SK-N-SH treated with all-trans-retinoic acid at 6 μM for 48 hours (cell line): ENCODE measurements at regions not wholly inside any gene's neighbourhood (a gene's known extent, or its start where the extent isn't known, plus 50 kb on each side); places are given as distances from the start of the nearest gene placed in this dataset.

Experiments
- ATAC-seq: fragments of 200-7000 bp; cut with Tn5 transposase; 3 replicates; pipeline ENCODE4 v1.9.1; 2020; ENCODE audit warnings: mild to moderate bottlenecking, moderate library complexity
- ARNTL ChIP-seq: fragments of 450-650 bp; formaldehyde crosslinking; IDR thresholded peaks from 2 replicates; pipeline ENCODE4 v1.5.0; 2020; ENCODE audit warnings: low read depth, mild to moderate bottlenecking, moderate library complexity, borderline replicate concordance
- BACH2 ChIP-seq: fragments of 250-450 bp; sonication (Bioruptor Pico); IDR thresholded peaks from 2 replicates; pipeline ENCODE4 v1.9.0; 2021; ENCODE audit warnings: mild to moderate bottlenecking, borderline replicate concordance
- ESRRG ChIP-seq: fragments of 250-450 bp; sonication (Bioruptor Pico); IDR thresholded peaks from 2 replicates; pipeline ENCODE4 v1.6.1; 2021; ENCODE audit warnings: mild to moderate bottlenecking
- ISL1 ChIP-seq: fragments of 250-450 bp; sonication (Bioruptor Pico); IDR thresholded peaks from 2 replicates; pipeline ENCODE4 v2.1.2; 2022; ENCODE audit warnings: mild to moderate bottlenecking, moderate library complexity
- OSR1 ChIP-seq: fragments of 250-450 bp; sonication (Bioruptor Pico); IDR thresholded peaks from 2 replicates; pipeline ENCODE4 v1.8.0; 2022; ENCODE audit warnings: moderate library complexity, mild to moderate bottlenecking, inconsistent platforms
- PPARA ChIP-seq: fragments of 250-450 bp; sonication (Bioruptor Pico); IDR thresholded peaks from 2 replicates; pipeline ENCODE4 v1.5.0; 2020; ENCODE audit warnings: mild to moderate bottlenecking, borderline replicate concordance
- SNAI2 ChIP-seq: fragments of 250-450 bp; sonication (Bioruptor Pico); IDR thresholded peaks from 2 replicates; pipeline ENCODE4 v1.5.0; 2020; ENCODE audit warnings: mild to moderate bottlenecking, moderate library complexity
- TCF4 ChIP-seq: fragments of 250-450 bp; sonication (Bioruptor Pico); IDR thresholded peaks from 2 replicates; pipeline ENCODE4 v1.8.0; 2021; ENCODE audit warnings: mild to moderate bottlenecking, moderate library complexity, borderline replicate concordance
- TOX ChIP-seq: fragments of 250-450 bp; sonication (Bioruptor Pico); IDR thresholded peaks from 2 replicates; pipeline ENCODE4 v1.8.0; 2021; ENCODE audit warnings: mild to moderate bottlenecking, moderate library complexity, borderline replicate concordance
- ZC3H10 ChIP-seq: fragments of 250-450 bp; sonication (Bioruptor Pico); IDR thresholded peaks from 2 replicates; pipeline ENCODE4 v1.5.1; 2021; ENCODE audit warnings: mild to moderate bottlenecking, moderate library complexity
- ZFP3 ChIP-seq: fragments of 250-450 bp; sonication (Bioruptor Pico); IDR thresholded peaks from 2 replicates; pipeline ENCODE4 v1.5.0; 2020; ENCODE audit warnings: mild to moderate bottlenecking, moderate library complexity
- ZFP30 ChIP-seq: fragments of 450-650 bp; formaldehyde crosslinking; IDR thresholded peaks from 2 replicates; pipeline ENCODE4 v1.5.0; 2022; ENCODE audit warnings: mild to moderate bottlenecking, moderate library complexity
- ZNF565 ChIP-seq: fragments of 450-650 bp; formaldehyde crosslinking; conservative IDR thresholded peaks from 2 replicates; pipeline ENCODE4 v1.5.0; 2020; ENCODE audit warnings: low read depth, mild to moderate bottlenecking, moderate library complexity
- ZNF70 ChIP-seq: fragments of 450-650 bp; formaldehyde crosslinking; IDR thresholded peaks from 2 replicates; pipeline ENCODE4 v1.5.0; 2020; ENCODE audit warnings: mild to moderate bottlenecking, moderate library complexity
- ZNF8 ChIP-seq: fragments of 450-650 bp; formaldehyde crosslinking; IDR thresholded peaks from 2 replicates; pipeline ENCODE4 v1.5.0; 2020; ENCODE audit warnings: mild to moderate bottlenecking, moderate library complexity
- TF ChIP-seq, protein P1 (sequence below): fragments of 250-450 bp; sonication (Bioruptor Pico); IDR thresholded peaks from 2 replicates; pipeline ENCODE4 v1.8.0; 2020; ENCODE audit warnings: mild to moderate bottlenecking, moderate library complexity, borderline replicate concordance
- TF ChIP-seq, protein P2 (sequence below): fragments of 250-450 bp; sonication (Bioruptor Pico); IDR thresholded peaks from 2 replicates; pipeline ENCODE4 v1.5.0; 2020; ENCODE audit warnings: mild to moderate bottlenecking, moderate library complexity
- TF ChIP-seq, protein P3 (sequence below): fragments of 250-450 bp; sonication (Bioruptor Pico); IDR thresholded peaks from 2 replicates; pipeline ENCODE4 v1.5.1; 2020; ENCODE audit warnings: low read depth, mild to moderate bottlenecking, moderate library complexity
- TF ChIP-seq, protein P4 (sequence below): fragments of 250-450 bp; sonication (Bioruptor Pico); IDR thresholded peaks from 2 replicates; pipeline ENCODE4 v1.8.0; 2021; ENCODE audit warnings: low read depth, mild to moderate bottlenecking, moderate library complexity, borderline replicate concordance

DNA sequence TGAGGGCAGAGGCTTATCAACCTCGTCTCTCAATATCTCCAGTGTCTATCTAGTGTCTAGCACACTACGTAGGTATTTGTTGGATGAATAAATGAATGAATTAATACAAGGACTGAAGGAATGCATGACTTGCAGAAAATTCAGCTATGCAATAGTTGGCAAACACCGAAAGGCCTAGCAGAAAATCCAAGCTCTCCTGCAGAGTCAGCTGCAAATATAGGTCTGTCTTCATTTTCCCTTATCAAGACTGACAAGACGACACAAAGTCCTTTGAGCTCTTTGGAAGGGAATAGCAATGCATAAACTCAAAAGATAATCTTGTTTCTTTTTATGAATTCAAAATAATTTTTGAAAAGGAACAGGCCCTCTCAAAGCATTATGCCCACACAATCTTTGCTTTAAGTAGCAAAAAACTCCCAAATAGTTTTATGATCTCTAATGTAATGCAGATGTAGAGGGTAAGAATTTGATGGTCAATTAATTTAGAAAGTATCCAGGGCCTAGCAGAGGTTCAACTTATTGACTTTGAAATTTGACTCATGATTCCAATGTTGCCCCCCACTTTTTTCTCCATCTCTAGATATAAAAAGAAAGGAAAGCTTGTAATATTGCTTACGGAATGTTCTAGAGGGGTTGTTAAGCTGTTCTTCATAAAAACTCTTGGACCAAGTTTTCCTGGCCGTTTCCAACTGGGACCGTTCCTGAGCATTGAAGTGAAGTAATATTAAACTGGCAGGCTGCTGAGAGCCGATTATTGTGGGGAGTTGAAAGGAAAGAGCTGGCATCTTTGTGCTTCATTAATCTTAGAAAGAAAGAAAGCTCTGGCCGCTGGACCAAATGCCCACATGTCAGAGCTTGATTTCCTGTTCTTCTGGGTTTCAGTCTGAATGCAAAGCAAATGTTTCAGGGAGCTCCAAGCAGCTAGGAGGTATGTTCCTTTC is 227.3 kb downstream of the HS3ST3A1 start:
- ATAC-seq, result peak; percentile 87
- TF ChIP-seq TCF4 (CRISPR knock-in tag) (peak; percentile 42; the same call in 1 of the 2 replicates), ZFP30 (CRISPR knock-in tag) (no peak), ZFP3 (CRISPR knock-in tag) (no peak), ISL1 (CRISPR knock-in tag) (peak; percentile 85)
- TF ChIP-seq, protein P1, sequence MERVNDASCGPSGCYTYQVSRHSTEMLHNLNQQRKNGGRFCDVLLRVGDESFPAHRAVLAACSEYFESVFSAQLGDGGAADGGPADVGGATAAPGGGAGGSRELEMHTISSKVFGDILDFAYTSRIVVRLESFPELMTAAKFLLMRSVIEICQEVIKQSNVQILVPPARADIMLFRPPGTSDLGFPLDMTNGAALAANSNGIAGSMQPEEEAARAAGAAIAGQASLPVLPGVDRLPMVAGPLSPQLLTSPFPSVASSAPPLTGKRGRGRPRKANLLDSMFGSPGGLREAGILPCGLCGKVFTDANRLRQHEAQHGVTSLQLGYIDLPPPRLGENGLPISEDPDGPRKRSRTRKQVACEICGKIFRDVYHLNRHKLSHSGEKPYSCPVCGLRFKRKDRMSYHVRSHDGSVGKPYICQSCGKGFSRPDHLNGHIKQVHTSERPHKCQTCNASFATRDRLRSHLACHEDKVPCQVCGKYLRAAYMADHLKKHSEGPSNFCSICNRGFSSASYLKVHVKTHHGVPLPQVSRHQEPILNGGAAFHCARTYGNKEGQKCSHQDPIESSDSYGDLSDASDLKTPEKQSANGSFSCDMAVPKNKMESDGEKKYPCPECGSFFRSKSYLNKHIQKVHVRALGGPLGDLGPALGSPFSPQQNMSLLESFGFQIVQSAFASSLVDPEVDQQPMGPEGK (CRISPR knock-in tag), result no peak
- TF ChIP-seq, protein P2, sequence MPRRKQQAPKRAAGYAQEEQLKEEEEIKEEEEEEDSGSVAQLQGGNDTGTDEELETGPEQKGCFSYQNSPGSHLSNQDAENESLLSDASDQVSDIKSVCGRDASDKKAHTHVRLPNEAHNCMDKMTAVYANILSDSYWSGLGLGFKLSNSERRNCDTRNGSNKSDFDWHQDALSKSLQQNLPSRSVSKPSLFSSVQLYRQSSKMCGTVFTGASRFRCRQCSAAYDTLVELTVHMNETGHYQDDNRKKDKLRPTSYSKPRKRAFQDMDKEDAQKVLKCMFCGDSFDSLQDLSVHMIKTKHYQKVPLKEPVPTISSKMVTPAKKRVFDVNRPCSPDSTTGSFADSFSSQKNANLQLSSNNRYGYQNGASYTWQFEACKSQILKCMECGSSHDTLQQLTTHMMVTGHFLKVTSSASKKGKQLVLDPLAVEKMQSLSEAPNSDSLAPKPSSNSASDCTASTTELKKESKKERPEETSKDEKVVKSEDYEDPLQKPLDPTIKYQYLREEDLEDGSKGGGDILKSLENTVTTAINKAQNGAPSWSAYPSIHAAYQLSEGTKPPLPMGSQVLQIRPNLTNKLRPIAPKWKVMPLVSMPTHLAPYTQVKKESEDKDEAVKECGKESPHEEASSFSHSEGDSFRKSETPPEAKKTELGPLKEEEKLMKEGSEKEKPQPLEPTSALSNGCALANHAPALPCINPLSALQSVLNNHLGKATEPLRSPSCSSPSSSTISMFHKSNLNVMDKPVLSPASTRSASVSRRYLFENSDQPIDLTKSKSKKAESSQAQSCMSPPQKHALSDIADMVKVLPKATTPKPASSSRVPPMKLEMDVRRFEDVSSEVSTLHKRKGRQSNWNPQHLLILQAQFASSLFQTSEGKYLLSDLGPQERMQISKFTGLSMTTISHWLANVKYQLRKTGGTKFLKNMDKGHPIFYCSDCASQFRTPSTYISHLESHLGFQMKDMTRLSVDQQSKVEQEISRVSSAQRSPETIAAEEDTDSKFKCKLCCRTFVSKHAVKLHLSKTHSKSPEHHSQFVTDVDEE (CRISPR knock-in tag), result peak; percentile 44; the same call in 1 of the 2 replicates

DNA sequence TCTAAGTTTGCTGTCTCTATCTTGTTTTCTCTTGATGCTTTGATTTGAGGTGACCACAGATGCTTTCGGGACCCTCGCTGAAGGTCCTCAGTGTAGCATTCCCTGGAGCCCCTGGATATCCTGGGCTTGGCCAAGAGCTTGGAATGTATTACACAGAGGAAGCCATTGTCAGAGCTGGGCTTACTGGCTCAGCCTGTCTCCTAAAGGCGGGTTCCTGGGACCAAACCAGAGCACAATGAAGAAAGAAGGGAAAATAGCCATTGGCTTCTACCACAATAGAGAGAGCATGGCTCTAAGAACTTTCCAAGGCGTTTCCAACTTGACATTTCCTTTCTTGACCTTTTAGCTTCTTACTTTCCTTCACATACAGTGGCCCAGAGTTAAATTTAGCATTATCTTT is 229.3 kb downstream of the HS3ST3A1 start:
- no peak for ATAC-seq
- no peak for TF ChIP-seq ESRRG (CRISPR knock-in tag)

DNA sequence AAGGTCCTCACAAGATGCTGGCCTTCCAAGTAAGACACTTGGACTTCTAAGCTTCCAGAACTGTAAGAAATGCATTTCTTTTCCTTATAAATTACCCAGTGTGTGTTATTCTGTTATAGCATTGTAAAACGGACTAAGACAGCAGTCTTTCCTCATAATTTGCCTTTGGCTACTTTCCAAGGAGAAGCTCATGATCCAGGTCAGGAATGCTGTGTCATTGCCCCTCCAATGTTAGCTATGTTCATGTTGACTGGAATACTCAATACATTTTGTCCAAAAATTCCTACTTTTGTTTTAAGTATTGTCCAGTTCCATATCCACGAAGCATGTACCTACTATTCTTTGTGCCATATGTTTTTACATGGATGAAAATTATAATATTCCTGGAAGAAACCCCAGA is 234.6 kb downstream of the HS3ST3A1 start:
- no peak for ATAC-seq
- TF ChIP-seq, protein P3, sequence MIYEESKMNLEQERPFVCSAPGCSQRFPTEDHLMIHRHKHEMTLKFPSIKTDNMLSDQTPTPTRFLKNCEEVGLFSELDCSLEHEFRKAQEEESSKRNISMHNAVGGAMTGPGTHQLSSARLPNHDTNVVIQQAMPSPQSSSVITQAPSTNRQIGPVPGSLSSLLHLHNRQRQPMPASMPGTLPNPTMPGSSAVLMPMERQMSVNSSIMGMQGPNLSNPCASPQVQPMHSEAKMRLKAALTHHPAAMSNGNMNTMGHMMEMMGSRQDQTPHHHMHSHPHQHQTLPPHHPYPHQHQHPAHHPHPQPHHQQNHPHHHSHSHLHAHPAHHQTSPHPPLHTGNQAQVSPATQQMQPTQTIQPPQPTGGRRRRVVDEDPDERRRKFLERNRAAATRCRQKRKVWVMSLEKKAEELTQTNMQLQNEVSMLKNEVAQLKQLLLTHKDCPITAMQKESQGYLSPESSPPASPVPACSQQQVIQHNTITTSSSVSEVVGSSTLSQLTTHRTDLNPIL, result no peak
- TF ChIP-seq ISL1 (CRISPR knock-in tag), result no peak
- no peak for TF ChIP-seq ARNTL
- no peak for TF ChIP-seq ZNF565 (CRISPR knock-in tag)
- no peak for TF ChIP-seq TOX (CRISPR knock-in tag)
- TF ChIP-seq ZNF70, result no peak
- TF ChIP-seq TCF4 (CRISPR knock-in tag), result no peak
- TF ChIP-seq ZFP3 (CRISPR knock-in tag), result no peak
- TF ChIP-seq, protein P2 (CRISPR knock-in tag), result no peak
- TF ChIP-seq ESRRG (CRISPR knock-in tag), result no peak
- TF ChIP-seq, protein P4, sequence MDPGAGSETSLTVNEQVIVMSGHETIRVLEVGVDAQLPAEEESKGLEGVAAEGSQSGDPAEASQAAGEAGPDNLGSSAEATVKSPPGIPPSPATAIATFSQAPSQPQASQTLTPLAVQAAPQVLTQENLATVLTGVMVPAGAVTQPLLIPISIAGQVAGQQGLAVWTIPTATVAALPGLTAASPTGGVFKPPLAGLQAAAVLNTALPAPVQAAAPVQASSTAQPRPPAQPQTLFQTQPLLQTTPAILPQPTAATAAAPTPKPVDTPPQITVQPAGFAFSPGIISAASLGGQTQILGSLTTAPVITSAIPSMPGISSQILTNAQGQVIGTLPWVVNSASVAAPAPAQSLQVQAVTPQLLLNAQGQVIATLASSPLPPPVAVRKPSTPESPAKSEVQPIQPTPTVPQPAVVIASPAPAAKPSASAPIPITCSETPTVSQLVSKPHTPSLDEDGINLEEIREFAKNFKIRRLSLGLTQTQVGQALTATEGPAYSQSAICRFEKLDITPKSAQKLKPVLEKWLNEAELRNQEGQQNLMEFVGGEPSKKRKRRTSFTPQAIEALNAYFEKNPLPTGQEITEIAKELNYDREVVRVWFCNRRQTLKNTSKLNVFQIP (CRISPR knock-in tag), result no peak
- TF ChIP-seq BACH2 (CRISPR knock-in tag), result no peak
- no peak for TF ChIP-seq PPARA (CRISPR knock-in tag)
- TF ChIP-seq OSR1 (CRISPR knock-in tag), result no peak
- no peak for TF ChIP-seq SNAI2 (CRISPR knock-in tag)
- TF ChIP-seq ZC3H10 (CRISPR knock-in tag), result no peak
- TF ChIP-seq ZNF8 (CRISPR knock-in tag), result no peak
- TF ChIP-seq, all 23 proteins: peak for 0
